Ishikawa (cell line): ENCODE measurements at regions not wholly inside any gene's neighbourhood (a gene's known extent, or its start where the extent isn't known, plus 50 kb on each side); places are given as distances from the start of the nearest gene placed in this dataset.

ENCODE experiments used
- CREB1 ChIP-seq: IDR thresholded peaks from 2 replicates; pipeline ENCODE4 v1.6.1; 2012; ENCODE audit warnings: low read depth
- EP300 ChIP-seq: IDR thresholded peaks from 2 replicates; pipeline ENCODE4 v1.6.1; 2012; ENCODE audit warnings: borderline replicate concordance
- RAD21 ChIP-seq: IDR thresholded peaks from 2 replicates; pipeline ENCODE4 v1.6.1; 2012; ENCODE audit warnings: low read depth
- TAF1 ChIP-seq: IDR thresholded peaks from 2 replicates; pipeline ENCODE4 v1.6.1; 2012; ENCODE audit warnings: low read depth, mild to moderate bottlenecking
- TF ChIP-seq, protein P1 (sequence below): IDR thresholded peaks from 2 replicates; pipeline ENCODE4 v1.6.1; 2012; ENCODE audit warnings: low read depth, mild to moderate bottlenecking

GRCh38 chr10:58054881-58055280, 212.8 kb downstream of the IPMK start:
- no peak for TF ChIP-seq TAF1
- no peak for TF ChIP-seq CREB1
- no peak for TF ChIP-seq EP300
- no peak for TF ChIP-seq RAD21
- TF ChIP-seq, protein P1, sequence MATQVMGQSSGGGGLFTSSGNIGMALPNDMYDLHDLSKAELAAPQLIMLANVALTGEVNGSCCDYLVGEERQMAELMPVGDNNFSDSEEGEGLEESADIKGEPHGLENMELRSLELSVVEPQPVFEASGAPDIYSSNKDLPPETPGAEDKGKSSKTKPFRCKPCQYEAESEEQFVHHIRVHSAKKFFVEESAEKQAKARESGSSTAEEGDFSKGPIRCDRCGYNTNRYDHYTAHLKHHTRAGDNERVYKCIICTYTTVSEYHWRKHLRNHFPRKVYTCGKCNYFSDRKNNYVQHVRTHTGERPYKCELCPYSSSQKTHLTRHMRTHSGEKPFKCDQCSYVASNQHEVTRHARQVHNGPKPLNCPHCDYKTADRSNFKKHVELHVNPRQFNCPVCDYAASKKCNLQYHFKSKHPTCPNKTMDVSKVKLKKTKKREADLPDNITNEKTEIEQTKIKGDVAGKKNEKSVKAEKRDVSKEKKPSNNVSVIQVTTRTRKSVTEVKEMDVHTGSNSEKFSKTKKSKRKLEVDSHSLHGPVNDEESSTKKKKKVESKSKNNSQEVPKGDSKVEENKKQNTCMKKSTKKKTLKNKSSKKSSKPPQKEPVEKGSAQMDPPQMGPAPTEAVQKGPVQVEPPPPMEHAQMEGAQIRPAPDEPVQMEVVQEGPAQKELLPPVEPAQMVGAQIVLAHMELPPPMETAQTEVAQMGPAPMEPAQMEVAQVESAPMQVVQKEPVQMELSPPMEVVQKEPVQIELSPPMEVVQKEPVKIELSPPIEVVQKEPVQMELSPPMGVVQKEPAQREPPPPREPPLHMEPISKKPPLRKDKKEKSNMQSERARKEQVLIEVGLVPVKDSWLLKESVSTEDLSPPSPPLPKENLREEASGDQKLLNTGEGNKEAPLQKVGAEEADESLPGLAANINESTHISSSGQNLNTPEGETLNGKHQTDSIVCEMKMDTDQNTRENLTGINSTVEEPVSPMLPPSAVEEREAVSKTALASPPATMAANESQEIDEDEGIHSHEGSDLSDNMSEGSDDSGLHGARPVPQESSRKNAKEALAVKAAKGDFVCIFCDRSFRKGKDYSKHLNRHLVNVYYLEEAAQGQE = no peak
